ENCODE measurements at regions not wholly inside any gene's neighbourhood (a gene's known extent, or its start where the extent isn't known, plus 50 kb on each side); places are given as distances from the start of the nearest gene placed in this dataset.

DNA sequence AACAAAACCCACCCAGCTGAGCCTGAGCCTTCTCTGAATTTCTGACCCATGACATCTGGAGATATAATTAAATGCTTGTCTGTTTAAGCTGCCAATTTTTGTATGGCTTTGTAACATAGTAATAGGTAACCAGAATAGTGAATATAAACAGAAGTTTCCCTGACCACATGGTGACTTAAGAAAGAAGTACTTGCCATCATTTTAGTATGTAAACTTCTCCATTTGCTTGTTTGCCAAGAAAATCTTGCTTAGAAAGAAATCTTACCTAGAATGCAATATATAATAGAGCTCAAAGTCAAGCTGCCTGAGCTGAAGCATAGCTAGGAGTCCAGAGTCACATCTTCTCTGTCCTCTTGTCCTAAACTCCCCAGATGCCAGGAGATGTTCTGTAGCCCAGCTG lies 117.0 kb downstream of the PCSK1 start:
- Histone ChIP-seq H3K79me2 (ENCODE audit: control insufficient read depth in 1 of 2, insufficient read depth in 2 of 2, low read length in 2 of 2) (no peaks in the 10 kb centered on the region), H3K14ac (ENCODE audit: insufficient read length) (no peak overlapping the region), H3K4me1 (replicated peaks in 1 of 4; ENCODE audit: control insufficient read depth in 3 of 4, insufficient read depth in 4 of 4, low read length in 3 of 4) (no peaks in the 10 kb centered on the region), H3K56ac (replicated peaks; ENCODE audit: insufficient read length, low read depth, low read length) (no peak overlapping the region), H2BK20ac (ENCODE audit: low read length) (no peak overlapping the region), H4K5ac (ENCODE audit: insufficient read length, low read depth, low read length) (no peak overlapping the region), H2AFZ (ENCODE audit: low read length) (no peak overlapping the region), H3K79me1 (ENCODE audit: low read depth, low read length) (no peaks in the 10 kb centered on the region), H3K9me3 (ENCODE audit: insufficient read depth in 2 of 2, low read depth in 1 of 2, low read length in 1 of 2) (no peaks in the 10 kb centered on the region), H3K9ac (replicated peaks in 1 of 4; ENCODE audit: extremely low read depth in 1 of 4, low read depth in 3 of 4, low read length in 3 of 4) (no peak overlapping the region), H3K4me3 (ENCODE audit: extremely low read depth in 1 of 4, insufficient read depth in 2 of 4, low read depth in 3 of 4, low read length in 4 of 4) (no peak overlapping the region), H3K27me3 (replicated peaks in 1 of 4; ENCODE audit: control insufficient read depth in 3 of 4, extremely low read depth in 1 of 4, insufficient read depth in 3 of 4, low read length in 3 of 4) (no peaks in the 10 kb centered on the region), H3K23me2 (ENCODE audit: low read depth, low read length) (no peaks in the 10 kb centered on the region), H4K91ac (replicated peaks; ENCODE audit: insufficient read length, low read length) (no peak overlapping the region), H2BK15ac (ENCODE audit: low read length) (no peak overlapping the region), H4K8ac (ENCODE audit: extremely low read depth, insufficient read depth, low read length) (no peak overlapping the region), H3K18ac (ENCODE audit: extremely low read depth, low read length) (no peak overlapping the region), H2BK120ac (replicated peaks; ENCODE audit: low read depth, low read length) (no peak overlapping the region), H3K4ac (replicated peaks; ENCODE audit: insufficient read length, low read depth, low read length) (no peak overlapping the region), H3K27ac (ENCODE audit: low read depth, low read length) (no peak overlapping the region), H2BK12ac (ENCODE audit: low read depth, low read length) (no peak overlapping the region), H4K20me1 (replicated peaks in 1 of 2; ENCODE audit: control insufficient read depth in 1 of 2, insufficient read depth in 2 of 2, low read length in 2 of 2) (no peaks in the 10 kb centered on the region), H2BK5ac (ENCODE audit: low read depth, low read length) (no peak overlapping the region), H3K4me2 (ENCODE audit: insufficient read depth in 1 of 2, low read depth in 2 of 2, low read length in 2 of 2) (no peak overlapping the region), H3K36me3 (ENCODE audit: control insufficient read depth in 2 of 4, insufficient read depth in 4 of 4, low read length in 3 of 4) (no peaks in the 10 kb centered on the region), H2AK5ac (ENCODE audit: low read depth, low read length) (no peak overlapping the region), H3K23ac (ENCODE audit: insufficient read length) (no peak overlapping the region)
- FAIRE-seq = no peak
- CTCF ChIA-PET (ENCODE audit: partially characterized antibody) = interaction anchor here (0.6 to 1.3 kb wide), 2 partner anchors 21 to 437 kb away, joined by 3 to 4 read pairs; no protein-coding TSS in a partner anchor
- POLR2A ChIA-PET (ENCODE audit: partially characterized antibody) = interaction anchor here (1.0 kb wide), 1 partner anchor 353 kb away, joined by 3 read pairs; no protein-coding TSS in a partner anchor
- DNase-seq (ENCODE audit: low read depth in 1 of 2, low spot score in 2 of 2) = no peak
- TF ChIP-seq, protein P1, sequence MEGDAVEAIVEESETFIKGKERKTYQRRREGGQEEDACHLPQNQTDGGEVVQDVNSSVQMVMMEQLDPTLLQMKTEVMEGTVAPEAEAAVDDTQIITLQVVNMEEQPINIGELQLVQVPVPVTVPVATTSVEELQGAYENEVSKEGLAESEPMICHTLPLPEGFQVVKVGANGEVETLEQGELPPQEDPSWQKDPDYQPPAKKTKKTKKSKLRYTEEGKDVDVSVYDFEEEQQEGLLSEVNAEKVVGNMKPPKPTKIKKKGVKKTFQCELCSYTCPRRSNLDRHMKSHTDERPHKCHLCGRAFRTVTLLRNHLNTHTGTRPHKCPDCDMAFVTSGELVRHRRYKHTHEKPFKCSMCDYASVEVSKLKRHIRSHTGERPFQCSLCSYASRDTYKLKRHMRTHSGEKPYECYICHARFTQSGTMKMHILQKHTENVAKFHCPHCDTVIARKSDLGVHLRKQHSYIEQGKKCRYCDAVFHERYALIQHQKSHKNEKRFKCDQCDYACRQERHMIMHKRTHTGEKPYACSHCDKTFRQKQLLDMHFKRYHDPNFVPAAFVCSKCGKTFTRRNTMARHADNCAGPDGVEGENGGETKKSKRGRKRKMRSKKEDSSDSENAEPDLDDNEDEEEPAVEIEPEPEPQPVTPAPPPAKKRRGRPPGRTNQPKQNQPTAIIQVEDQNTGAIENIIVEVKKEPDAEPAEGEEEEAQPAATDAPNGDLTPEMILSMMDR (IDR thresholded peaks at IDR 0.05; ENCODE audit: control extremely low read depth in 1 of 3, insufficient read depth in 1 of 3, low read depth in 1 of 3, low read length in 3 of 3) = no peak
- no peak for TF ChIP-seq MAFK (IDR thresholded peaks at IDR 0.05; ENCODE audit: low read depth, low read length)
- TF ChIP-seq SIRT6 (IDR thresholded peaks at IDR 0.05; ENCODE audit: low read length) = no peak

Measured in H1 (cell line).